ENCODE measurements at regions not wholly inside any gene's neighbourhood (a gene's known extent, or its start where the extent isn't known, plus 50 kb on each side); places are given as distances from the start of the nearest gene placed in this dataset.

DNA sequence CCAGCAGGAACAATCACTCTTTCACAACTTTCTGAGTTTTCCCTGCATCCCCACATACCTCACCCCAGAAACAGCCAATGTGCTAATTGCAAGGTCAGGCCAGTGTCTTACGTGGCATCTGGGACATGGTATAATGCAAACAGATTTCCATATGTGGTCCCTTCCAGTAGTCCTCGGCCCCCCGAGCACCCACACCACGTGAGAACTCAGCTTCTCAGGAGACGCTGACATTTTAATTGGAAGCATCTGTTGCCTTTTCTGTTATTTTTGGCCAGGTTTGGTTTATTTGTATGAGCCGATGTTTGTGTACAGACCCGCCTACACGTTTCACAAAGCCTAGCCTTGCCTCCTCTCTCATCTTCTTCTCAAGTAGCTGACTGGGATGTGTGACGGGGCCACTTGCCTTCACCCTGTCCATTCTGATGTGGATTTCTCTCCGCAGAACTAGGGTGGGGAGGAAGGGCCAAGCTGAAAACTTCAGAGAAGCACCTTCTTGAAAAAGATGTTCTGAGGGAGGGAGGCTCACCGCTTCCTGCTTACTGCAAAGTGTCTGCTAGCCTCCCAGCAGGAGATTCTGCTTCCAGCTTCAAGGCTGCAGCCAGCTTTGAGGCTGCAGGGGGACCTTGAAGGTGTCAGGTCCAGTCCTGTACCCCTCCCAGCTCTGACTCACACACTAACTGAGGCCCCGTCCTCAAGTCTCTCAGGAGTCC, 109.6 kb upstream of the SLC14A2 start:
- DNase-seq = no peak

DNA sequence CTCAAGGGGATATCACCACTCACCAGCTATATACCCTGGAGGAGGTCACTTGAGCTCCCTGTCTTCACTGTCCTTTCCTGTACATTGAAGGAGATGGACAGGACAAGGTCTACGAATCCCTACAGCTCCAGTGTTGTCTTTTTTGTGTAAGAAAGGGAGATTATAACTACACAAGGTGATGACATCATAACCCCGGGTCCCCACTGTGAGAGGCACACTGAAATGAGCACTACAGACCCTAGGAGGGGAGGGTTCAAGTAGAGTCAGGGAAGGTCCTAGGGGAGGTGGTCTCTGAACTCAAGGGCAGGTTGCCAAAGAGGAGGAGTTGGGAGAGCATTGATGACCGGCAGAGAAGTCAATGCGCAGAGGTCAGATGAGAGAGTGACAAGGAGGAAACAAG, 108.3 kb upstream of the SLC14A2 start:
- DNase-seq = no peak

DNA sequence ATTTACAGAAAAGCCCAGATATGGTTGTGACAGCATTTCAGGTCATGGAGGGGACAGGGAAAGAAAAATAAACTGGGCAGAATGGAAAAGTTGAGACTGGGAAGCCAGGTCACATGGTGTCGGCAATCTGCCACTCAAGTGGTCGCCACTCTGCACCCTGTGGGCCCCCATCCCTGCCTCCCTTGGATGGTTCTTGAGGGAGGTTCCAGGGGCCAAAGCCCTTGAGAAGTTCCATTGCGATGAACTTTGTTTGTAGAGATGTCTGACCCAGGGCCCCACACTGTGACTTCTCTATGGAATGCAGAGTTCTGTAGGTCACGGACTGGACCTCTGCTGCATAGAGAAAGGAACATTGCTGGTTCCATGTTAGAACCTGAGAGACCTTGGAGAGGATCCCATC, 105.7 kb upstream of the SLC14A2 start:
- no peak for DNase-seq

DNA sequence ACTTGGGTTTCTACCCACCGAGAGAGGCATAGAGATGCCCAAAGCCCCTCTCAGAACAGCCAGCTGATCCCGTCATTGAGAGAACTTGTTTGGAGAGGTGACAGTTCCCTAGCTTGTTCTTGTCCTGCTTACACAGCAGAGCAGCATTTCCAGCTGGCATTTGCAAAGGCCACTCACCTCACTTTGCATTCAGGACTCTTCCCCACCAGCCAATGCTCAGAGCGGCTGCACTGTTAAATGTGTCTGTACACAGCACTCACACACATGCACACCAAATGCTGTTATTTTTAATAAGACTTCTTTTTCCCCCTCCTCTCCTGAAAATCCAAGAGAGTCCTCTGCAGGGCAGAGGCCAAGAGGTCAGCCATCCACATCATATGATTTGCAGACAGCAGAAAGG, 104.6 kb upstream of the SLC14A2 start:
- no peak for DNase-seq

DNA sequence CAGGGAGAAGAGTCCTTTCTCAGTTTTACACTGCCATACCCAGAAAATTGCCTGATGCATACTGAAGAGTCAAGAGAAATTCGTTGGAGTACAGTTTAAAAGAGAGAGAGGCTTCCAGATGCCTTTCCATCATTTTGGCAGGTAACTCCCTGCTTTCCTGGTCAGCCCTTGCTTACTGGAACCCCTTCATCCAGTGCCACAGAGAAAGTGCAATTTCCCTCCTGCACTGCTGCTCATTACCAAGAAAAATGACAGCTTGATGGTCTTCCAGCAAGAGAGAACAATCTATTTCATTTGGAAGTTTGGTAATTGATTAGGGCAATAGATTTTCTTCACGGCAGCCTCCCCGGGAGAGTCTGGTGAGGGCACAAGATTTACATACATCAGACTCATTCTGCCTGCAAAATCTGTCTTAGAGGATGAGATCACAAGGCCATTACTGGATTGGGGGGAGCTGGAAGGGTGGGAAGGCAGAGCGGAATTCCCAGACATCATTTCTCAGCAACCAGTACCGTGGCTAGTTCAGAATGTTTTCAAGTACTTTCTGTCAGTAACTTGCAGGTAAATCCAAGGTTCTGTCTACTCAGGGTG, 102.8 kb upstream of the SLC14A2 start:
- no peak for DNase-seq

DNA sequence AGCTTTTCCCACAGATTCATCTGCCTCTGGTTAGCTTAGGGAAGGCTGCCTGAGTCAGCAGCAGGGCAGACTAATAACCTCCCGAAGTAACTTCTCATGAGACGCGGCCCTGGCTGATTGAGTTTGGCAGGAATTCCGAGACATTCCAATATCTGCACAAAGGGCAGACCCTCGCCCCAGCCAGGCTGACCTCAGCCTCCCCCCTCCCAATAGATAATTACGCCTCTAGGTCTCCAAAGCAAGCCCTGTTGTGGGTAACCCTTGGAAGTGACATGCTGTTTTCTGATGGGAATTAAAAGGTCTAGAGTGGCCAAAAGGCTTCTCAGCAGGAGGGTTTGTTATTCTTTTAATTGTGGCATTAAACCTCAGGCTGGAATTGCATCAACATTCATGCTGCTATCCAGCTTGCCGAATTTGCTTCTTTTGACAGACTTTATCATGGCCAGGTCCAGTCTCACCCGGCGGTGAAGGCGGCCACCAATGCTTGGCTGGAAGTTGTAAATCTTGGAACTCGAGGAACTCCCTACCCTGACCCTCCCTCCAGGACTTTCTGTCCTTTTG, 98.0 kb upstream of the SLC14A2 start:
- DNase-seq = no peak

DNA sequence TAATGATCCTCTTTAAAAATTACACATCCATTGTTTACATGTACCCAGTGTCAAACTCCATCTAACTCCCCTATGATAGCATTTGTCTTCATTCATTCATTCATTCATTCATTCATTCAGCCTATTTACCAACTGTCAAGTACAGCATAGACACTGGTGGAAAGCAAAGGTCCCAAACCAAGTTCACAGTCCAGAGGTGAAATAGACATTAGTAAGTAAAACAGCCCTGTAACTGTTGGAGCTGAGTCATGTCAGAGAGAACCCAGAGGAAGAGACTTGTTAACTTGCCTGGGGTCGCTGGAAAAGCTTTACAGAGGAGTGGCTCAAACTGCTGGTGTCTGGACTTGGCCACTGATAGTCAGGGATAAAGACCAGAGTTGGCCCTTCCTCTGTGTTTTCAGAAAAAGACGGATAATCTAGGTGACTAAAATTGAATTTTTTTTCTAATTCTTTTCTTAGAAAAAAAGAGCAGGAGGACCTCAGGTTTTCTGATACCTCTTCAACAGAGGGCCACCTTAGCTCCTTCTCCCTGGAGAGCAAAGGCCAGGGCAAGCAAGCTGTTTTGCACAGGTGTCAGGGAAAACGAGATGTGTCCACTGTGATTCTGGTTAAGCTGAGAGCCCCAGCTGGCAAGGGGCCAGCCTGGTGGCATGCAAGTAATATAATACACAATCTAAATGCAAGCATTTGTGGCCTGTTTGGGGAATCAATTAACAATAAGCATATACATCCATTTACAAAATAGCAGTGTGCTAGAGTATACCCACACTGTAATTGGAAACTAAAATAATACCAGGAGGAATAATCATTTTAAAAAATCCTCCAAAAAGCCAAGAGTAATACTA, 96.7 kb upstream of the SLC14A2 start:
- no peak for DNase-seq

DNA sequence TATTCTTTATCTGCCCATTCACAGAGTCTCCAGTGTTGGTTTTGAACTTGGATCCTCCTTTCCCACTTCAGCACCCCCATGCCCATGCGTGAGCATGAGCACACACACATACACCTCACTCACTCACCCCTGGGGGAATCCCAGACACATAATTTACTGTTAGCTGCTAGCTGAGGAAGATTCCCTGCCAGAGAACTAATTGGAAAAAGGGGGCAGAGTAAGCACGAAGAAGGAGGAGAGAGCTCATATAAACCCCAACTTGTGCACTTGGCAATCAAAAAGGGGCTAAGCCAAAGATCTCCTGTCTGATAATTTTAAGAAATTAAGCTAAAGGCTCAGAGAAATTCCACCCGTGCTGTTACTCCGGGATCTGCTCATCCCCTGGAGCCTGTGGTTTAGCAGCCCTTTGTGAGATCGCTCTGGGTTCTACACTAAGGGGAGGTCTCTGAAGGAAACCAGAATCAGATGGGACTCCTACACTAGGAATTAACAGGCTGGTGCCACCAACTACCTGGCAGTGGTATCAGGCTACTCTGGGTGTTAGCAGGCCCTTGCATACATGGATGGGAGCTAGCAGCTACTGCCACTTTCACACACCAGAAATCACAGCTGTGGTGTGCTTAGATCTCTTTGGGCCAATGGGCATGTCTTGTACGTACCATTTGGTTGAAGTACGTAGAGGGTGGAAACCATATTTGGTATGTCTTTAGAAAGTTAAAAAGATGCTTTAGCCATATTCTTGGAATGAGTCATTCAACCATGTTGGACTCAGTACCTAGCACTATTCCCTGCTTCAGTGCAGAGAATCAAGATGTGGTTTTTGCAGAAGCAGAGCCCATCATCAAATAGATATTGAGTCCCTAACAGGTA, 95.6 kb upstream of the SLC14A2 start:
- DNase-seq = no peak

DNA sequence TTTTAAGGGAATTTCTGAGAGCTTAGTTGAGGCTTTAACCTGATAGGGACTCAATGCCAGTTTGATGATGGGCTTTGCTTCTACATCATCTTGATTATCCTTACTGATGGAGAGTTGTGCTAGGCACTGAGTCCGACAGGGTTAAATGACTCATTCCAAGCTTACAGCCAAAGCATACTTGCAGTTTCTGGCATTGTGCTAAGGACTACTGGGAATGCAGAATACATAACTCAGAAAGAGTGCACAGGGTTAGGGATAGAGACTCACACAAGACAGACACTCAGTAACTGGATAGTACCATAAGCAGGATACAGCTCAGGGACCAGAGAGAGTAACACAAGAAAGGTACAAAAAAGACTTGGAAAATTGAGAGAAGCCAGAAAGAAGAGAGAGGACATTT, 94.1 kb upstream of the SLC14A2 start:
- no peak for DNase-seq

DNA sequence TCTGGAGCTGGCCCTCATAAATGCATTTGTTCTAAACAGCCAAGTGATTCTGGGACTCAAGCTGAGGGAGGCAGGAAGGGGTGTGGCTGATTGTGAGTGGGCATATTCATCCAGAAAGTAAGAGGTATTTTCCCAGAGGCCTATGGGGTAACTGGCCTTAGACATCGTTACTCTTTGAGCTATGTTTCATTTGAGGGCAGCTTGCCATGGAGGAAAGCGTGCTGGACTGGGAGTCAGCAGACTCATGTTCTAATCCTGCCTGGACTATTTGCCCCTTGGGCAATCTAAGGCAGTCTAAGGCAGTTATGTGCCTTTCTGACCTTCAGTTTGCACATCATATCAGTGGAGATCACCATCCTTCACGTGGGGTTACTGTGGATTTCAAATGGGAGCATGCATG, 93.5 kb upstream of the SLC14A2 start:
- DNase-seq = no peak

DNA sequence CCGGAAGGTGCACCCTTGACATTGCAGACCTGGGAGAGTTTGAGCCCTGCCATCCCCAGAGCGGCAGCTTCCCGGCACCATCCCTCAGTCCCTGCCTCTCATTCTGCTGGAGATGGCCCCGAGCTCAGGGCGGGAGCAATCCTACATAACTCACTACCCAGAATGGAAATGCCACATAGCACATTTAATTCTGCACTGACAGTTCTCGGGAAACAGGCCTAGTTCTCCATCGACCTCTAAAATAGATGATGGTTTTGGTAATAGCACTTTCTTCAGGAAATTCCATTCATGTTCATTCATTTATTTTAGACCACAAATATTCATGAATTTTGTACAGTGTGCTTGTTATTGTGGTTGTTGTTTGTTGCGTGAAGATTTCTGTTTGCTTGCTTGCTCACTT, 92.9 kb upstream of the SLC14A2 start:
- DNase-seq = no peak

DNA sequence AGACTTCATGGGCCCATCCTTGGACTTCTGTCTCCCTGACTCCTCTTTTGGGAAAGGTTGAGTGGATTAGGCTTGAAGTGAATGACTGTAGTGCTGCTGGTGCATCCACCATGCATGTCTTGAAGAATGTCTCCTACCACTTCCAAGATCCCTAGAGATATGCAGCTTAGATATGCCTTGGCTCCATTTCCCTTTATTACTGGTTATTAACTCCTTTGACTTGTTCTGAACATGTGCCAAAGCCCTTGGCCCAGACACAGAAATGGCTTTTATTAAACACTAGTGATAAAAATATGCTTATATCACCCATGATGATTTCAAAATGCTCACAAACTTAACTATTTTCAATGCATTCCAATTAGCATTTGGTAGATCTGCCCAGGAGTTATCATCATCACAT, 90.0 kb upstream of the SLC14A2 start:
- no peak for DNase-seq

DNA sequence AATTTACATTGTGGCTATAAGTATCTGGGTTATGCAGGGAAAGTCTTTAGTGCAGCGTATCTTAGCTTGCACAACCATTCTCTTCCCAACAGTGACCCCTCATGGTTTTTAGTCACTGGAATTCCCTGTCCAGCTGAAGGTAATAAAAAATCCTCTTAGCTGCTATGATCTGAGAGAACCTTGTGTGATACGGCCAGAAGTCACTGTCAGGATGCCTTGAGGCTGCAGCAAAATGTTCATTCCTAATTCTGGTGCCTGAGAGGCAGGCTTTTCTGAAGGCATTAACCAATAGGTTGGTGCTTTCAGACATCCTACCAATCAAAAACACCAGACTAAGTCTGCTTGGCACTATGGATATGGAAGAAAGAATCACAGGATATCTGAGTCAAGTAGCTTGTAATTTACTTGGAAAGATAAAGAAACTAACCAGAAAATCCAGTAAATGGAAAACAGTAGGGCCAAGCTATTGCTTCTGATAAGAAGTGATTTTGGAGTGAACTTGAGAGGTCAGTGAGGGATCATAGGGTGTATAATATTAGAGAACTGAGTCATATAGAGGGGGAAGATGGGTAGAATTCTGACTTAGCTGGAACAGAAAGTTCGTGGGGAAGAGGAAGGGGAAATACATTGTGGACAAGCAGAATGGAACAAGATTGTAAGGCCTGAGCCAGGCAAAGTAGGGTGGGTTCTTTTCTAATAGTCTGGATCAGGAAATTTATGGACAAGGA, 89.0 kb upstream of the SLC14A2 start:
- no peak for DNase-seq

DNA sequence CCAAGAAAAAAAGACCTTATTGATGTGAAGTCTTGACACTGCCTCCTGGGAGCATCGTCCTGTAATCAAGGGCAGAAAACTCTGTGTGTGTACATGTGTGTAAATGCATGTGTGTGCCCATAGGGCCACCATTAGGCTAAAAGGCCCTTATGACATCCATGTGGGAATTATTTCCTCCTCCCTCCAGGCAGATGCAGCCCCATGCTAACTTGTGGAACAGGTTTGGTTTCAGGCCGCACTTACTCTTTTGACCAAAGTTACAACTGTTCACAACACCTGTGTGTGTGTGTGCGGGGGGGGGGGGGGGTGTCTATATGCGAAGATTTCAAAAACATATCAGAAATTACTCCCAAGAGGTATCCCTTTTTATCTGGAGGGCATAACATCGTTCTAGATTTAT, 87.4 kb upstream of the SLC14A2 start:
- no peak for DNase-seq

DNA sequence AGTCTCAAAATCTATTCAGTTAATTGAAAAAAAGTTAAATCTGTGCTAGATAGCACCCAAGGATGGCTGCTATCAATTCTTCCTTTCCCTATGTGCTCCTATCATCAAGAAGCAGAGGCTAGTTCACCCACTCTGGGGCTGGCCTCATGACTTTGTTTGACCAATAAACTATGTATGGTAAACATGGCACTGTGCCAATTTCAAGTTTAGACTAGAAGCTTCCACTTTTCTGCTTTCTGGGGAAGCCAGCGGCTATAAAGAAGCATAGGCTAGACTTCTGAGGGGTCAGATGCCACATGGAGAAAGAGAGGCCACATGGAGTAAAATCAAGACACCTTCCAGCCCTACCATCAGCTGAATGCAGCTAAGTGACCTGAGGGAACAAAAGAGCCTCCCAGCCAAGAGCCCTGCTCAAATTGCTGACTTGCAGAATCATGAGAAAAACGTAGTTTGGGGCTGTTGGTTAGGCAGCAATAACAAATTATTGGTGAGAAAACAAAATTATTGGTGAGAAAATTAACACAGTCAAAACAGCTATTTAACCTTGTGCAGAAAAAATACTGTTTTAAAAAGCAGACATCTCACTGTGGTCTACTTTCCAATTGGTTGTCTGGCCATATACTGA, 86.5 kb upstream of the SLC14A2 start:
- no peak for DNase-seq

DNA sequence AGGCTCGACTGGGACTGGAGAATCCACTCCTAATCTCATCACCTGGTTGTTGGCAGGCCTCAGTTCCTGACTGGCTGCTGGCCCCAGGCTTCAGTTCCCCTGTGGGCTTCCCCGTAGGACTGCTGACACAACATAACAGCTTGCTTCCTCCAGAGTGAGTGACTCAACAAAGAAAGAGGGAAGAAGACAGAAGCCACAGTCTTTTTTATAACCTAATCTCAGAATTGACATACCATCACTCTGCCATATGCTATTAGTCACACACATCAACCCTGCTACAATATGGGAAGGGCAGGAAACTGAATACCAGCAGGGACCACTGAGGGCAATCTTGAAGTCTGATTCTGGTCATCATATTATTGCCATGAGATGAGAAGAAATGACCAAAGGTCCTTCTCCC, 76.8 kb upstream of the SLC14A2 start:
- no peak for DNase-seq

DNA sequence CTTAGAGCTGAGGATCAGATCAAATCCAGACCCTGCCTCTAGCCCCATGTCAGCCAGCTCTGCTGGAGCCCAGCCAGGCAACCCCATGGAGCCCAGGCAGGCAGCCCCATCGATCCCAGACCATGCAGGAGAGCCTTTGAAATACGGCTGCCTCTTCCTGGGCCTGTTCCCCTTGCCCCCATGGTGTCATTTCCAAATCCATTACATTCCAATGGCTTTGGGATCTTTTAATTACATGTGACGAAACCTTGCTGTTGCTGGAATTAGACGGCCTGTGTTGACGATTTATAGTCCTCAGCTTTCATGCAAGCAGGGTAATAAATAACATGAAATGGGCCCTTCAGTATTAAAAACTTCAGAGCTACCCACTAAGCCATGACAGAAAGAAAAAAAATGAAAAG, 75.8 kb upstream of the SLC14A2 start:
- DNase-seq = no peak

DNA sequence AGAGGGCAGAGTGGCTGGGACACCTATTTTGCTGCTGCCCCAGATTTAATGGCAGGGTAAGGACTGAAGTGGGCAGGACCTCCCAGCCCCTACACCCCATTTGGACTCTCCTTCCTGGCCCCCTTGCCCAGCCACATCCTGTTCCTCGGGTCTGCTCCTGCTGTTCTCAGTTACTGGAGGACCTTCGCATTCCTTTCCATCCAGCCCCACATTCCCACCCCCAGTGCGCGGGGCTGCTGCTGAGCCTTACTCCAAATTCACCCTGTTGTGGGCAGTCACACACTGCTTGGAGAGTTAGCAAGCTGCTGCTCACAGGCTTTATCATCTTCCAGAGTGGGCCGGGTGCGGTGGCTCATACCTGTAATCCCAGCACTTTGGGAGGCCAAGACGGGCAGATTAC, 75.2 kb upstream of the SLC14A2 start:
- DNase-seq = no peak

DNA sequence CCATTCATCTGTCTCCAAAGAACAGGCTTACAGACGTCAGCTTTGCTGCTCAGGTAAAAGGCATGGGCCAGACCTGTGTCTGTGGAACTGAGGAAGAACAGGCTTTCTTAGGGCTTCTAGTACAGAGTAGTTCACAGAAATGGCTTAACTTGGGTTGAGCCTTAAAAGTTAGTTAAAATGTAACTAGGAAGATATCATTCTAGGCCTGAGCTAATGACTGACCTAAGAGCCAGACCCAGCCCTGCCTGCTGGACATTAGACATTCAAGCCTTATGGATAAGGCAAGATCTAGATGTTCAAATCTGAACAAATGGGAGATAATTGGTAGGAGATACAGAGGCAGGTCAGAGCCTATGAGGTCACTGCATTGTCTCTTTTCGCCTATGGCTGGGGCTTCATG, 73.9 kb upstream of the SLC14A2 start:
- no peak for DNase-seq

DNA sequence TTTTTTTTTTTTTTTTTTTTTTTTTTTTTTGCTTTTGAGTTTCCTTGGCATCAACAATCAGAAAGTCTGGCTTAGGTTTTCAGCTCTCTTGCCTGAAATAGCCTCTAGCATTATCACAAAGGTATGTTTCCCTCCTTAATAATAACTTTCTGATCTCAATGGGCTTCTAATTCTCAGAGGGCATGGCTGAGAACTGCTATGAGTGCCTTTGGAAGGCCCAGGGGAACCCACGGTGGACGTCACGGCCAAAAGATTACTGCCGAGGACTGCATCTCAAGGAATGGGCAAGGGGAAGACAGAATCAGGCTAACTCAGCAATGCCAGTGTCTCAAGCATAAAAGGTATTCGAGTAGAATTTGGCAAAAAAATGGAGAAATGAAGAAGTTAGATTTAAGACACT, 73.2 kb upstream of the SLC14A2 start:
- DNase-seq = no peak

DNA sequence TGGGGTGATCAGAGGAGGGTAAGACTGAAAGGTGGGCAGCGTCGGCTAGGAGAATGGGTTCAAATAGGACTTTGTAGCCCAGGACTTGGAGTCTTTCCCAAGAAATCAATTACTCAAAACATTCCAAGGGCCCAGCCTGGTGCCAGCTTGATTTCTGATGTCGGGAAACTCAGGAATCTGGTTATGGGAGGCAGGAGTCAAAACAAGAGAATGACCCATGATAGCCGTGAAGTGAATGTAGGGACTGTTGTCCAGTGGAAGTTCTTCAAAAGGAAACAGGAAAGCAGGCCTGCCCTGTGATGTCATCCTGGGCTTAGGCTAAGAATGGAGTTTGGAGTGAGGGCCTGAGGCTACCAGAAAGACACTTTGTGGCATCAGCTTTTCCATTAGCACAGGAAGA, 67.4 kb upstream of the SLC14A2 start:
- no peak for DNase-seq

DNA sequence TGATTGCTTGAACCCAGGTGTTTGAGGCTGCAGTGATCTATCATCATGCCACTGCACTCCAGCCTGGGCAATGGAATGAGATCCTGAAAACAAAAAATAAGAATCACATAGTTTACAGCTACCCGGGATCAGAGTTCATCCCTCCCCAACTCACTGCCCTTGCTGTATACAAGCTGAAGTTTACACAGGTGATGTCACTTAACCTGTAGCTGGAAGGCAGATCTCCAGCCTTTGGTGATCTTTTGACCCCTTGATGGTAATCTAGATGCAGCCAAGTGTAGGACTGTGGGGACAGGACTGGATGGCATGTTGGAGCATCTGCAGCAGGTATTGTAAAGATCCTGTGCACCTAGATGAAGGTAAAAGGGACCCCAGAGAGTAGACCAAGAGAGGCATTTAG, 66.7 kb upstream of the SLC14A2 start:
- no peak for DNase-seq
